ENCODE measurements at regions not wholly inside any gene's neighbourhood (a gene's known extent, or its start where the extent isn't known, plus 50 kb on each side); places are given as distances from the start of the nearest gene placed in this dataset.

GRCh38 chr5:33068786-33069185 is 357.7 kb downstream of the NPR3 start:
- Histone ChIP-seq H3K27me3 (no peaks in the 10 kb centered on the region), H3K4me3 (no peak overlapping the region), H3K4me1 (peaks cover 0 to 9% (median 0%) of the 10 kb centered on the region in 10 experiments; a peak in 2 of 20 replicates), H3K27ac (no peak overlapping the region), H3K36me3 (no peaks in the 10 kb centered on the region), H4K20me1 (no peaks in the 10 kb centered on the region), H3K4me2 (no peak overlapping the region), H3K9me3 (replicated peaks in 1 of 11) (no peaks in the 10 kb centered on the region), H3K9ac (no peak overlapping the region)
- TF ChIP-seq Cebpa-rat (IDR thresholded peaks at IDR 0.05) = no peak

- Histone ChIP-seq H3K9me3 (replicated peaks in 1 of 11) (peaks cover 0 to 7% (median 2%) of the 10 kb centered on the region in 11 experiments; a peak in 5 of 22 replicates), H3K4me2 (no peak overlapping the region), H3K4me3 (no peak overlapping the region), H3K36me3 (no peaks in the 10 kb centered on the region), H3K9ac (no peak overlapping the region), H3K4me1 (peaks cover 0 to 9% (median 0%) of the 10 kb centered on the region in 10 experiments; a peak in 2 of 20 replicates), H3K27ac (no peak overlapping the region), H4K20me1 (no peaks in the 10 kb centered on the region), H3K27me3 (no peaks in the 10 kb centered on the region)
- TF ChIP-seq Cebpa-rat (IDR thresholded peaks at IDR 0.05) = no peak
Measured at GRCh38 chr5:33072296-33072695, 361.2 kb downstream of the NPR3 start.

GRCh38 chr5:33072726-33073125 is 361.6 kb downstream of the NPR3 start:
- Histone ChIP-seq H3K4me3 (no peak overlapping the region), H3K27ac (no peak overlapping the region), H4K20me1 (no peaks in the 10 kb centered on the region), H3K4me1 (peaks cover 0 to 9% (median 0%) of the 10 kb centered on the region in 10 experiments; a peak in 2 of 20 replicates), H3K4me2 (no peak overlapping the region), H3K9ac (no peak overlapping the region), H3K9me3 (replicated peaks in 1 of 11) (peaks cover 0 to 11% (median 6%) of the 10 kb centered on the region in 11 experiments; a peak in 6 of 22 replicates), H3K27me3 (no peaks in the 10 kb centered on the region), H3K36me3 (no peaks in the 10 kb centered on the region)
- no peak for TF ChIP-seq Cebpa-rat (IDR thresholded peaks at IDR 0.05)

GRCh38 chr5:33073881-33074327 is 362.8 kb downstream of the NPR3 start:
- no peak overlapping the region for H3K4me2 ChIP-seq
- TF ChIP-seq Cebpa-rat (IDR thresholded peaks at IDR 0.05) = no peak
- H3K4me1 ChIP-seq = peaks cover 0 to 9% (median 0%) of the 10 kb centered on the region in 10 experiments; a peak in 2 of 20 replicates
- H3K4me3 ChIP-seq = no peak overlapping the region
- no peaks in the 10 kb centered on the region for H3K27me3 ChIP-seq
- peaks cover 0 to 12% (median 6%) of the 10 kb centered on the region in 11 experiments; a peak in 6 of 22 replicates for H3K9me3 ChIP-seq (replicated peaks in 1 of 11)
- no peak overlapping the region for H3K27ac ChIP-seq
- H3K9ac ChIP-seq = no peak overlapping the region
- no peaks in the 10 kb centered on the region for H3K36me3 ChIP-seq
- no peaks in the 10 kb centered on the region for H4K20me1 ChIP-seq

GRCh38 chr5:33074548-33074947 is 363.4 kb downstream of the NPR3 start:
- no peak overlapping the region for H3K9ac ChIP-seq

GRCh38 chr5:33075731-33076130 is 364.6 kb downstream of the NPR3 start:
- Histone ChIP-seq H3K9me3 (replicated peaks in 1 of 11) (peaks cover 0 to 12% (median 6%) of the 10 kb centered on the region in 11 experiments; a peak in 6 of 22 replicates), H3K4me2 (no peak overlapping the region), H4K20me1 (no peaks in the 10 kb centered on the region), H3K4me3 (no peak overlapping the region), H3K27ac (no peak overlapping the region), H3K9ac (no peak overlapping the region), H3K36me3 (no peaks in the 10 kb centered on the region), H3K27me3 (no peaks in the 10 kb centered on the region), H3K4me1 (no peaks in the 10 kb centered on the region)
- no peak for TF ChIP-seq Cebpa-rat (IDR thresholded peaks at IDR 0.05)

More at GRCh38 chr5:33074548-33074947, 363.4 kb downstream of the NPR3 start:
- Histone ChIP-seq H3K4me2 (no peak overlapping the region), H3K4me3 (no peak overlapping the region), H4K20me1 (no peaks in the 10 kb centered on the region), H3K27me3 (no peaks in the 10 kb centered on the region), H3K4me1 (peaks cover 0 to 7% (median 0%) of the 10 kb centered on the region in 10 experiments; a peak in 2 of 20 replicates), H3K9me3 (replicated peaks in 1 of 11) (peaks cover 0 to 12% (median 6%) of the 10 kb centered on the region in 11 experiments; a peak in 6 of 22 replicates), H3K27ac (no peak overlapping the region), H3K36me3 (no peaks in the 10 kb centered on the region)
- TF ChIP-seq Cebpa-rat (IDR thresholded peaks at IDR 0.05) = no peak

- H3K4me3 ChIP-seq = no peak overlapping the region
- no peak overlapping the region for H3K4me2 ChIP-seq
- no peak overlapping the region for H3K27ac ChIP-seq
- no peak overlapping the region for H3K9ac ChIP-seq
- peaks cover 0 to 12% (median 6%) of the 10 kb centered on the region in 11 experiments; a peak in 7 of 22 replicates for H3K9me3 ChIP-seq (replicated peaks in 1 of 11)
- no peaks in the 10 kb centered on the region for H4K20me1 ChIP-seq
- TF ChIP-seq Cebpa-rat (IDR thresholded peaks at IDR 0.05) = no peak
- no peaks in the 10 kb centered on the region for H3K4me1 ChIP-seq
- H3K27me3 ChIP-seq = no peaks in the 10 kb centered on the region
- H3K36me3 ChIP-seq = no peaks in the 10 kb centered on the region
Measured at GRCh38 chr5:33079548-33079947, 361.2 kb upstream of the TARS1 start.

GRCh38 chr5:33080287-33080686 is 360.5 kb upstream of the TARS1 start:
- Histone ChIP-seq H3K4me2 (no peak overlapping the region), H3K4me1 (no peaks in the 10 kb centered on the region), H3K36me3 (no peaks in the 10 kb centered on the region), H4K20me1 (no peaks in the 10 kb centered on the region), H3K27ac (no peak overlapping the region), H3K9ac (no peak overlapping the region), H3K9me3 (replicated peaks in 1 of 11) (peaks cover 0 to 12% (median 6%) of the 10 kb centered on the region in 11 experiments; a peak in 7 of 22 replicates), H3K4me3 (no peak overlapping the region), H3K27me3 (no peaks in the 10 kb centered on the region)
- no peak for TF ChIP-seq Cebpa-rat (IDR thresholded peaks at IDR 0.05)

GRCh38 chr5:33088176-33088575 is 352.6 kb upstream of the TARS1 start:
- Histone ChIP-seq H3K9ac (no peak overlapping the region), H3K36me3 (no peaks in the 10 kb centered on the region), H3K4me1 (no peaks in the 10 kb centered on the region), H3K27me3 (no peaks in the 10 kb centered on the region), H3K9me3 (replicated peaks in 1 of 11) (no peaks in the 10 kb centered on the region; a peak in 1 of 22 replicates), H3K4me2 (no peak overlapping the region), H4K20me1 (no peaks in the 10 kb centered on the region), H3K4me3 (no peak overlapping the region), H3K27ac (no peak overlapping the region)
- no peak for TF ChIP-seq Cebpa-rat (IDR thresholded peaks at IDR 0.05)

Data from BLaER1 treated with 17β-estradiol and CSF1 and Interleukin-3, amounts not matched to agents 10 nM and 100 nM (cell line).